Body of pancreas (tissue), 4 donors: ENCODE measurements at regions not wholly inside any gene's neighbourhood (a gene's known extent, or its start where the extent isn't known, plus 50 kb on each side); places are given as distances from the start of the nearest gene placed in this dataset.

Source experiments
- ATAC-seq: fragments of 150-250 bp; one replicate; pipeline ENCODE4 v1.9.1; 2016
- DNase-seq, 4 donors: peaks; one replicate each; pipeline ENCODE4 v3.0.0-alpha.2; 2019
- H3K27ac ChIP-seq, 4 donors: fragments of 200-600 bp; sonication (generic); 1 replicate in 3 of 4; 2 replicates in 1 of 4; pipeline versions ENCODE4 v1.5.1 to v1.6.1; 2016 to 2019; ENCODE audit warnings: mild to moderate bottlenecking in 1 of 4, mixed read lengths in 1 of 4, moderate library complexity in 1 of 4
- H3K27me3 ChIP-seq, 2 donors: fragments of 200-600 bp; sonication (generic); one replicate each; pipeline ENCODE4 v1.6.0; 2016; ENCODE audit warnings: mild to moderate bottlenecking in 1 of 2
- H3K36me3 ChIP-seq, 2 donors: fragments of 200-600 bp; sonication (generic); replicated peaks in 1 of 2; 2 replicates each; pipeline ENCODE4 v1.5.1; 2016; ENCODE audit warnings: low read depth in 2 of 2; ENCODE audit not compliant: insufficient read depth in 1 of 2
- H3K4me1 ChIP-seq: fragments of 200-600 bp; sonication (generic); one replicate; pipeline ENCODE4 v1.6.0; 2016
- H3K4me3 ChIP-seq, 2 donors: fragments of 200-600 bp; sonication (generic); 1 replicate in 1 of 2; 2 replicates in 1 of 2; pipeline ENCODE4 v1.5.1; 2016 to 2019
- H3K9me3 ChIP-seq, 3 donors: fragments of 200-600 bp; sonication (generic); 1 replicate in 2 of 3; 2 replicates in 1 of 3; pipeline ENCODE4 v1.5.1; 2016
- POLR2A ChIP-seq, 3 donors: fragments of 450-650 bp; IDR thresholded peaks; one replicate each; pipeline ENCODE4 v1.6.1; 2016; ENCODE audit warnings: antibody characterized with exemption in 3 of 3, mild to moderate bottlenecking in 2 of 3
- WGBS, 2 donors: methylation state at CpG; one replicate each; pipeline ENCODE4 v1.1.5; 2017; 5-methylcytosine and 5-hydroxymethylcytosine counted together
- intact Hi-C: fragments of 100-400 bp; cut with DNase I; formaldehyde crosslinking; loops from one replicate; pipeline ENCODE4 v1.15.1; 2023
- TF ChIP-seq, protein P1 (sequence below), 7 experiments: fragments of 450-650 bp in 4 of 7; fragments of 200-600 bp in 3 of 7; sonication (generic) in 3 of 7; IDR thresholded peaks; one replicate each; pipeline ENCODE4 v1.5.1; 2016 to 2019; ENCODE audit warnings: antibody characterized with exemption in 7 of 7

DNA sequence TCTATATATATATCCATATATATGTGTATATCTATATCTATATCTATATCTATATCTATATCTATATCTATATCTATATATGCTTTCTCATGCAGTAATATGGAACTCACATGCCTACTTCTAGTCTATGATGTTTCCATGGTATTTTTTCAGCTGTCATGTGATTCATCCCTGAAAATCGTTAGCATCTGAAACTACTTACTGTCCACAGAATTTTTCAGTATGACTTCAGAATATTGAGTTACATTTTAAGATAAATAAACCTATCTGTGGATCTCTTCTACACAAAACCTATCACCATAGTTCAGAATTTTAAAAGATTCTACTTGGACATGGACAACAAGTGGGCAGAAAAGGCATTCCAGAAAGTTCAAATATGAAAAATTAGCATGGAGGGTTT lies 855.1 kb upstream of the INTU start:
- H3K27ac ChIP-seq, result no peak overlapping the region

DNA sequence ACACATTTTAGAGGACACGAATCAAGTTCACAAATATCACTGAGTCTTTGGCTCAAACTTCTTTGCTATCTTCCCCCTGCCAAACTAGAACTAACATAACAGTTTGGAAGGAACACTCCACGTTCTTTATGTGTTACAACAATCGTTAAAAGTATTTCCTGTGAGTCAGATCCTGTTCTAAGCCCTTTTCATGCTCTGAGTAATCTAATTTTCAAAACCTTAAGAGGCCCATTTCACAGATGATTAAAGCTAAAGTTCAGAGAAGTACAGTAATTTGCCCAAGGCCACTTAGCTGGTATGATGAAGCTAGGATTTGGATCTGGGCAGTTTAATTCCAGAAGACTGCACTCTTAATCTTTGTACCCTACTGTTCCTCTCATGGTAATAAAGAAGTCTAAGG lies 854.4 kb upstream of the INTU start:
- no peak for TF ChIP-seq POLR2A (IDR thresholded peaks at IDR 0.05)
- TF ChIP-seq, protein P1, sequence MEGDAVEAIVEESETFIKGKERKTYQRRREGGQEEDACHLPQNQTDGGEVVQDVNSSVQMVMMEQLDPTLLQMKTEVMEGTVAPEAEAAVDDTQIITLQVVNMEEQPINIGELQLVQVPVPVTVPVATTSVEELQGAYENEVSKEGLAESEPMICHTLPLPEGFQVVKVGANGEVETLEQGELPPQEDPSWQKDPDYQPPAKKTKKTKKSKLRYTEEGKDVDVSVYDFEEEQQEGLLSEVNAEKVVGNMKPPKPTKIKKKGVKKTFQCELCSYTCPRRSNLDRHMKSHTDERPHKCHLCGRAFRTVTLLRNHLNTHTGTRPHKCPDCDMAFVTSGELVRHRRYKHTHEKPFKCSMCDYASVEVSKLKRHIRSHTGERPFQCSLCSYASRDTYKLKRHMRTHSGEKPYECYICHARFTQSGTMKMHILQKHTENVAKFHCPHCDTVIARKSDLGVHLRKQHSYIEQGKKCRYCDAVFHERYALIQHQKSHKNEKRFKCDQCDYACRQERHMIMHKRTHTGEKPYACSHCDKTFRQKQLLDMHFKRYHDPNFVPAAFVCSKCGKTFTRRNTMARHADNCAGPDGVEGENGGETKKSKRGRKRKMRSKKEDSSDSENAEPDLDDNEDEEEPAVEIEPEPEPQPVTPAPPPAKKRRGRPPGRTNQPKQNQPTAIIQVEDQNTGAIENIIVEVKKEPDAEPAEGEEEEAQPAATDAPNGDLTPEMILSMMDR (IDR thresholded peaks at IDR 0.05), result no peak
- no peak for ATAC-seq
- Histone ChIP-seq H3K27me3 (no peaks in the 10 kb centered on the region), H3K27ac (no peak overlapping the region), H3K4me1 (no peaks in the 10 kb centered on the region), H3K36me3 (no peaks in the 10 kb centered on the region), H3K9me3 (no peaks in the 10 kb centered on the region), H3K4me3 (no peak overlapping the region)
- WGBS, 2 donors, result 32 to 40% methylated on average over 3 of the region's 3 CpGs
- intact Hi-C loops, result no loop called here
- DNase-seq, result no peak

More for the DNA sequence above, 855.1 kb upstream of the INTU start:
- no peak for TF ChIP-seq POLR2A (IDR thresholded peaks at IDR 0.05)
- TF ChIP-seq, protein P1 (IDR thresholded peaks at IDR 0.05), result no peak
- DNase-seq, result no peak
- WGBS, 2 donors, result 57 to 61% methylated on average over 1 of the region's 1 CpG
- intact Hi-C loops, result no loop called here
- H3K4me3 ChIP-seq, result no peak overlapping the region
- H3K9me3 ChIP-seq, result no peaks in the 10 kb centered on the region
- no peaks in the 10 kb centered on the region for H3K27me3 ChIP-seq
- H3K36me3 ChIP-seq, result no peaks in the 10 kb centered on the region
- H3K4me1 ChIP-seq, result no peaks in the 10 kb centered on the region
- no peak for ATAC-seq

DNA sequence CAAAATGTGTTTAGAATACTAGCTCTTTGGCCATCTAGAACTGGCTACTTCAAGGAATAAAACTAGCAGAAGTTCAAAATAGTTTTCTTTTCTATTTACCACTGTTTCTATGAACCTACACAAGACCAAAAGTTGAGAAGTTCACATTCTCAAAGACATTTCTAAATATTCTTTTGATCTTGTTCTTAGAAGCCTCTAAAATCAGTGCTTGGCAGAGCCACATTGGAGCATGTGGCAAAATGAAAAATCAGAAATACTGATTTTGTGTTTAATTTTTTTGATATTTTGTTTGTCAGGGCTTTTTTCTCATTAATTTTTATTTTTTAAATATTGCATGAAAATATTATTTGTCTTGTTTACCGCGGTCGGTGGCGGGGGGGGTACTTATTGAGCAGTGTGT lies 853.8 kb upstream of the INTU start:
- DNase-seq (no peak), ATAC-seq (no peak)
- intact Hi-C loops, result no loop called here
- Histone ChIP-seq H3K36me3 (no peaks in the 10 kb centered on the region), H3K27ac (no peak overlapping the region), H3K4me1 (no peaks in the 10 kb centered on the region), H3K27me3 (no peaks in the 10 kb centered on the region), H3K4me3 (no peak overlapping the region), H3K9me3 (no peaks in the 10 kb centered on the region)
- WGBS, 2 donors, result 72 to 88% methylated on average over 4 of the region's 4 CpGs
- no peak for TF ChIP-seq POLR2A (IDR thresholded peaks at IDR 0.05)
- TF ChIP-seq, protein P1 (IDR thresholded peaks at IDR 0.05), result no peak

DNA sequence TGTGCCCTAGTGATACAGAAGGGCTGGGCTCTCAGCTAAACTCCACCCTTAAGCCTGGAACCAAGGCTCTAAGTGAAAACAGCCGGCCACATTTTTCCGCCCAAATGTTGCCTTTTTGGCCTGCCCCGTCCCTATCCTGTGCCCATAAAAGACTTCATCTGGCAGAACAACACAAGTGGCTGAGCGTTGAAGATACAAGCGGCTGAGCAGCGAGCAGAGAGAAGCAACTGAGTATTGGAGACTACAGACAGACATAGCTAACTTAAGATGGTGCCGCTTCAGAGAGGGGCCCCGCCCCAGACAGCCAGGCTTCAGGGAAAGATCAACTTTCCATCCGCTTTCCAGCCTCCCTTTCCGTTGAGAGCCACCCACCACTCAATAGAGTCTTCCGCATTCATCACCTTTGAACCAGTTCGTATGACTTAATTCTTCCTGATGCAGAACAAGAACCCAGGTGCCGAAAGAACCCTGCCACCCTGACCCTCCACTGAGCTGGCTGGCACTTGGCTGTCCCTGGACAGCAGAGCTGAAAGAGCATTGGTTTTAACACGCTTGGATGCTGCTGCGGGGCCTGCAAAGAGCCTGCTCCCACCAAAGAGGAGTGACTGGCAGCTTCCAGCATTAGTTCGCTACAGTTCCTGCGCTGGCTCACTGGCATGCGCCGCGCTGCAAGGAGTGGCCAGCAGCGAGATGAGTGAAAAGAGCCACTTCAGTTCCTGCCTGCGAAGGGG lies 853.2 kb upstream of the INTU start:
- Histone ChIP-seq H3K27ac (no peak overlapping the region), H3K36me3 (no peaks in the 10 kb centered on the region), H3K4me3 (no peak overlapping the region), H3K27me3 (no peaks in the 10 kb centered on the region), H3K9me3 (no peaks in the 10 kb centered on the region), H3K4me1 (no peaks in the 10 kb centered on the region)
- no peak for DNase-seq
- intact Hi-C loops, result no loop called here
- TF ChIP-seq, protein P1 (IDR thresholded peaks at IDR 0.05), result no peak
- no peak for TF ChIP-seq POLR2A (IDR thresholded peaks at IDR 0.05)
- 78 to 86% methylated on average over 20 to 22 of the region's 22 CpGs for WGBS, 2 donors
- ATAC-seq, result no peak

DNA sequence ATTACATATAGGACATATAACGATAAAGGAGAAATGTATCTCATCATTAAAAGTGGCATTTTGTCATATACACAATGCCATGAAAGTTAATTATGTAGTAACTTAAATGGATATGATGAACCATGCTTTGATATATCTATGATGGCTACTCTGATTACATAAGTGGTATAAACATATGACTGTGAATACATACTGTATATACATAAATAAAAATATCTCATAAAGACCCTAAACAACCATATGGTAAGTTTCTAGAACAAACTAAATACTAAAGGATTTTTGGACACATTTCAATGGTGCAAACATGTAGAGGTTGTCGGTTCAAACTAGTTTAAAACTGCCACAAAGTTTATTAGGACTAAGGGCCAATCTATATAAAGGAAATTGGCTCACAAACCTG lies 849.6 kb upstream of the INTU start:
- Histone ChIP-seq H3K27me3 (no peaks in the 10 kb centered on the region), H3K9me3 (no peaks in the 10 kb centered on the region), H3K36me3 (no peaks in the 10 kb centered on the region), H3K4me1 (no peaks in the 10 kb centered on the region), H3K4me3 (no peak overlapping the region), H3K27ac (no peak overlapping the region)
- DNase-seq, result no peak
- intact Hi-C loops, result no loop called here
- ATAC-seq, result no peak
- 63 to 70% methylated on average over 2 of the region's 2 CpGs for WGBS, 2 donors
- TF ChIP-seq, protein P1 (IDR thresholded peaks at IDR 0.05), result no peak
- TF ChIP-seq POLR2A (IDR thresholded peaks at IDR 0.05), result no peak
